ENCODE measurements at regions not wholly inside any gene's neighbourhood (a gene's known extent, or its start where the extent isn't known, plus 50 kb on each side); places are given as distances from the start of the nearest gene placed in this dataset.

DNA sequence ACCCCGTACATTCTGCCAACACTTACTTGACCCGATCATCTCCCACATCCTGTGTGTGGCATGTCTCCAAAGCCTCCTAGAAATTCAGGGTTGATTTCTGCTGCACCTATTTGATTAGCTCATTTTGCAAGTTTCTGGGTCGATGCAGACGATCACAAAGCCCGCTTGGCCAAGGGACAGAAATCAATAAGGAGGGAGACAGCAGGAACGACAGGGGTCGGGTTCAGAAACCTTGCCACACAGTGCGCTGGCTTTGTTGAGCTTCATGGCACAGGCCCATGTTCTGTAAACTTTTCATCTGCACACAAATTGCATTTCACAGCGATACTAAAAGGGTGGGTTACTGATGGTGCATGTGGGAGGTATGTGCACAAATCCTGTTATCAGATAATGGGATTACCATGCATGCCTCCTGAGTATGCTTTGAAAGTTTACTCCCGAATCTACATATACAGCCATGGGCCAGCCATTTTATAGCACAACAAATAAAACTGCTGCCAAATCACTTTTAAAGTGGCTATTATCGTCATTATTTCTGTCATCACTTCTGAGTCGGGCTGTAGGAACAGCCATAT, 95.9 kb upstream of the ATP11B start:
- no CpG with 5 or more reads among the region's 12 CpGs for WGBS (ENCODE audit: insufficient coverage, insufficient read length)
- H3K9me3 ChIP-seq (ENCODE audit: control insufficient read depth, insufficient read depth, low read length) = no peaks in the 10 kb centered on the region
- H3K4me3 ChIP-seq (ENCODE audit: low read length) = no peak overlapping the region
- no peaks in the 10 kb centered on the region for H3K4me1 ChIP-seq (ENCODE audit: control insufficient read depth, insufficient read depth, low read length)
- H3K36me3 ChIP-seq (ENCODE audit: control insufficient read depth, insufficient read depth, low read length) = no peaks in the 10 kb centered on the region
- no peaks in the 10 kb centered on the region for H3K27me3 ChIP-seq (ENCODE audit: control insufficient read depth, insufficient read depth, low read length)
- no peak overlapping the region for H3K27ac ChIP-seq (ENCODE audit: low read length)
- no peak for DNase-seq (ENCODE audit: low read depth, low spot score)

DNA sequence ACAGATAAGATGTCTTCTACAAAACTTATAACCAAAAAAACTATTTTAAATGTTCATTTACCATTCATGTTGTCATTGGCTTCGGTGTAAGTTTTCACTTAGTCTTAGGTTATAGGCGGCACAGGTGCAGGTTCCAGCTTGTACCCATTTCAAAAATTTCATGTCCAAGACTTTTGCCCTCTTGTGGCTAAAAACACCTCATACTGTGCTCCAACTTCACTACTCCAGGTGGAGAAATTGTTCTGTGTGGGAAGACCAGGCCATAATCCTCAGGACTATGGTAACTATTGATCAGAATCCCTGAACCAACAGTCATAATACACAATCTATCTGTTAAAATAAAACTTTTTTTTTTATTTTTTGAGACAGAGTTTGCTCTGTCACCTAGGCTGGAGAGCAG, 95.2 kb upstream of the ATP11B start:
- no peaks in the 10 kb centered on the region for H3K36me3 ChIP-seq (ENCODE audit: control insufficient read depth, insufficient read depth, low read length)
- no peak for DNase-seq (ENCODE audit: low read depth, low spot score)
- no peak overlapping the region for H3K27ac ChIP-seq (ENCODE audit: low read length)
- no peaks in the 10 kb centered on the region for H3K27me3 ChIP-seq (ENCODE audit: control insufficient read depth, insufficient read depth, low read length)
- no peak overlapping the region for H3K4me3 ChIP-seq (ENCODE audit: low read length)
- H3K4me1 ChIP-seq (ENCODE audit: control insufficient read depth, insufficient read depth, low read length) = no peaks in the 10 kb centered on the region
- no CpG with 5 or more reads among the region's 2 CpGs for WGBS (ENCODE audit: insufficient coverage, insufficient read length)
- H3K9me3 ChIP-seq (ENCODE audit: control insufficient read depth, insufficient read depth, low read length) = no peaks in the 10 kb centered on the region

DNA sequence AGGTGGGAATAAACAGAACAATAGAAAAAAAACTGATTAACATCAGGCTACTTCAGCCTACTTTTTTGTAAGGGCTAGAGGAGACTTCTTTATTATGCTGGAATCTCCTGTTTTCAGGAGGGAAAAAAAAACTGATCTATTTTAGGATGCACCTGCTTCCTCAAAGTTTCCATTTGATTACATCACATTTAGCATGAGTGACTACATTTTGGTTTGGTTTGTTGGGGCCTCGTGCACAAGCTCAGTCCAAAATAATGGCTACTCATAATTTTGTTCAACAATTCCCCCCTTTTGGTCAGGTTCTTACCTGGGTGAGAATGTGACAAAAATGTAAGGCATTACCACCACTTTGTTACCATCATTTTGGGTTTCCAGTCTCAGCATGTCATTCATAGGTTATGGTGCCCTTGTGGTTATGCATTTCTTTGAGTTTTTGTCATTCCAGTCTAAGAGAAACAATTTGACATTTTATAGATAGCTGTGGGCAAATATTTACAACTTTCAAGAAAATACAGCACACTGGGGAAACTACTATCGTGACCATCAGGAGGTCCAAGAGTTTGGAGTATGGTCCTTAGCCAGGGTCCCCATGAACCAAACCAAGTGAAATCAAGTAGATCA, 93.6 kb upstream of the ATP11B start:
- Histone ChIP-seq H3K36me3 (ENCODE audit: control insufficient read depth, insufficient read depth, low read length) (no peaks in the 10 kb centered on the region), H3K4me3 (ENCODE audit: low read length) (no peak overlapping the region), H3K27ac (ENCODE audit: low read length) (no peak overlapping the region), H3K9me3 (ENCODE audit: control insufficient read depth, insufficient read depth, low read length) (no peaks in the 10 kb centered on the region), H3K27me3 (ENCODE audit: control insufficient read depth, insufficient read depth, low read length) (no peaks in the 10 kb centered on the region), H3K4me1 (ENCODE audit: control insufficient read depth, insufficient read depth, low read length) (no peaks in the 10 kb centered on the region)
- no peak for DNase-seq (ENCODE audit: low read depth, low spot score)
- no CpG with 5 or more reads among the region's 2 CpGs for WGBS (ENCODE audit: insufficient coverage, insufficient read length)

DNA sequence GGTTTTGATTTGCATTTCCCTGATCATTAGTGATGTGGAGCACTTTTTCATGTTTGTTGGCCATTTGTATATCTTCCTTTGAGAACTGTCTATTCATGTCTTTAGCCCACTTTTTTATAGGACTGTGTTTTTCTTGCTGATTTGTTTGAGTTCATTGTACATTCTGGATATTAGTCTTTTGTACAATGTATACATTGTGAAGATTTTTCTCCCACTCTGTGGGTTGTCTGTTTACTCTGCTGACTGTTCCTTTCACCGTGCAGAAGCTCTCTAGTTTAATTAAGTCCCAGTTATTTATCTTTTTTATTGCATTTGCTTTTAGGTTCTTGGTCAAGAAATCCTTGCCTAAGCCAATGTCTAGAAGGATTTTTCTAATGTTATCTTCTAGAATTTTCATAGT, 91.1 kb upstream of the ATP11B start:
- no CpG with 5 or more reads among the region's 1 CpG for WGBS (ENCODE audit: insufficient coverage, insufficient read length)
- no peak overlapping the region for H3K4me3 ChIP-seq (ENCODE audit: low read length)
- DNase-seq (ENCODE audit: low read depth, low spot score) = no peak
- H3K4me1 ChIP-seq (ENCODE audit: control insufficient read depth, insufficient read depth, low read length) = no peaks in the 10 kb centered on the region
- H3K9me3 ChIP-seq (ENCODE audit: control insufficient read depth, insufficient read depth, low read length) = no peaks in the 10 kb centered on the region
- no peaks in the 10 kb centered on the region for H3K27me3 ChIP-seq (ENCODE audit: control insufficient read depth, insufficient read depth, low read length)
- H3K27ac ChIP-seq (ENCODE audit: low read length) = no peak overlapping the region
- H3K36me3 ChIP-seq (ENCODE audit: control insufficient read depth, insufficient read depth, low read length) = no peaks in the 10 kb centered on the region

DNA sequence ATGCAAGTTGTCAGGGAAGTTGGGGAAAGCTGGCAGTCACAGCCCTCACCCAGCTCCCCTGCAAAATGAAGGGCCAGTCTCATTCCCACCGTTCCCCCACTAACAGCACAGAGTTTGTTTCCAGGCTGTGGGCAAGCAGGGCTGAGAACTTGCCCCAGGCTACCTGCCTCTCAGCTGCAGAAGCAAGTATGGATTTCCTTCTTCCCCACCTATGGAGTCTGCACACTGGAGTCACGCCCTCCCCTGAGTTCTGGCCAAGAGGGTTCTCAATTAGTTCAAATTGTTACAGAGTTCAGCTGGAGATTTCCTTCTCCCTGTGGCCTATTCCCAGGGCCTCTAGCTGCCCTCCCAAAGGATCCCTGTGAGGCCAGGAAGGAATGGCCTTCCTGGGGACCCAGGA, 90.1 kb upstream of the ATP11B start:
- no peak overlapping the region for H3K27ac ChIP-seq (ENCODE audit: low read length)
- WGBS (ENCODE audit: insufficient coverage, insufficient read length) = no CpG with 5 or more reads among the region's 2 CpGs
- H3K9me3 ChIP-seq (ENCODE audit: control insufficient read depth, insufficient read depth, low read length) = no peaks in the 10 kb centered on the region
- no peak for DNase-seq (ENCODE audit: low read depth, low spot score)
- H3K4me1 ChIP-seq (ENCODE audit: control insufficient read depth, insufficient read depth, low read length) = no peaks in the 10 kb centered on the region
- H3K4me3 ChIP-seq (ENCODE audit: low read length) = no peak overlapping the region
- H3K27me3 ChIP-seq (ENCODE audit: control insufficient read depth, insufficient read depth, low read length) = no peaks in the 10 kb centered on the region
- no peaks in the 10 kb centered on the region for H3K36me3 ChIP-seq (ENCODE audit: control insufficient read depth, insufficient read depth, low read length)

DNA sequence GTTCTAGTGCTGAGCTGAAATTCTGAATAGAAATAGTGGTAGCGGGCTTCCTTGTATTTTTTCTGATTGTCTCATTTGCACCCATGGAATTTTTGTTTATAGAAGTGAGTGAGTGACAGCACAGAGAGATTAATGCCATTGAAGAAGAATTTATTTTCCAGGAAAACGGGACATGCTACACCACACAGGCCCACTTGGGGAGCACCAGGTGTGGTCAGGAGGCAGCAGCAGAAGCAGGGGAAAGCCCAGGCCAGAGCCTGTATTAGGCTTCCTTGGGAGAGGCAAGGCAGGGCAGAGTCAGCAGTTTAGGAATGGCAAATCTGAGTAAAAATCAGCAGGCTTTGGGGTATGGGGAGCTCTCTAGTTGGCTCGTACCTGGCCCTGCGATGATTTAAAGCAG, 88.4 kb upstream of the ATP11B start:
- Histone ChIP-seq H3K4me1 (ENCODE audit: control insufficient read depth, insufficient read depth, low read length) (no peaks in the 10 kb centered on the region), H3K36me3 (ENCODE audit: control insufficient read depth, insufficient read depth, low read length) (no peaks in the 10 kb centered on the region), H3K4me3 (ENCODE audit: low read length) (no peak overlapping the region), H3K27ac (ENCODE audit: low read length) (no peak overlapping the region), H3K27me3 (ENCODE audit: control insufficient read depth, insufficient read depth, low read length) (no peaks in the 10 kb centered on the region), H3K9me3 (ENCODE audit: control insufficient read depth, insufficient read depth, low read length) (no peaks in the 10 kb centered on the region)
- no CpG with 5 or more reads among the region's 4 CpGs for WGBS (ENCODE audit: insufficient coverage, insufficient read length)
- DNase-seq (ENCODE audit: low read depth, low spot score) = no peak

DNA sequence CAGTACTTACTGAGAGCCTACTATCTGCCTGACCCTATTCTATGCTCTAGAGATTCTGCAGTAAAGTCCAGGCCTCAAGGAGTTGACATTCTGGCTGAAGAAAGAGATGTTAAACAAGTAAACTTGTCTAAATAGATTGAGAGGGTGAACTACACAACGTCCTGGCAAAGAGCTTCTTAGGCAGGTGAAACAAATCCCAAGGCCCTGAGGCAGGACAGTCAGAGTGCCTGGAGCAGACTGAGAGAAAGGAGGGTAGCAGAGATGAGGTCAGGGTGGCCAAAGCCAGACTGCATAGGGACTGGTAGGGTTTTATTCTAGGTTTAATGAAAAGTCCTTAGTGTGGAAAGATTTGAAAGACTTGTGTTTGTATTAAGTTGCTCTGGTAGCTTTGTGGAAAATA, 84.5 kb upstream of the ATP11B start:
- Histone ChIP-seq H3K9me3 (ENCODE audit: control insufficient read depth, insufficient read depth, low read length) (no peaks in the 10 kb centered on the region), H3K4me1 (ENCODE audit: control insufficient read depth, insufficient read depth, low read length) (no peaks in the 10 kb centered on the region), H3K27ac (ENCODE audit: low read length) (no peak overlapping the region), H3K27me3 (ENCODE audit: control insufficient read depth, insufficient read depth, low read length) (no peaks in the 10 kb centered on the region), H3K4me3 (ENCODE audit: low read length) (no peak overlapping the region), H3K36me3 (ENCODE audit: control insufficient read depth, insufficient read depth, low read length) (no peaks in the 10 kb centered on the region)
- WGBS (ENCODE audit: insufficient coverage, insufficient read length) = no CpG with 5 or more reads among the region's 1 CpG
- DNase-seq (ENCODE audit: low read depth, low spot score) = no peak

DNA sequence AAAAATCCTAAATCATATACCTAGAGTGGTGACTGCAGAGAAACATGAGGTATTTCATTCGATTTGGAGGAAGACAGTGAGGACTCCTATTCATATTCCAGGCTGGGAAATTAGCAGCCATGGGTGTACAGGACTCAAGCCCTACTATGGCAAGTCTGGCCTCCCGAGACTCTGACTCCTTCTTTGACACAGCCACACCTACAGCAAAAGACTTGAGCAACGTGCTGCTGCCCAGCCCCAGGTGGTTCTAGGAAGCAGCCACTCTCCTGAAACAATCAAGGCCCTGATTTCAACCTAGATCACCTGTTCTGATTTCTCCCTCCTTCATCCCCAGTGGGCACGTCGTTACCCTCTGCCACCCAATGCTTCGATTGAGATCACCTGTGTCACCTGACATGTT, 84.0 kb upstream of the ATP11B start:
- no peak overlapping the region for H3K4me3 ChIP-seq (ENCODE audit: low read length)
- H3K27ac ChIP-seq (ENCODE audit: low read length) = no peak overlapping the region
- H3K9me3 ChIP-seq (ENCODE audit: control insufficient read depth, insufficient read depth, low read length) = no peaks in the 10 kb centered on the region
- no CpG with 5 or more reads among the region's 6 CpGs for WGBS (ENCODE audit: insufficient coverage, insufficient read length)
- no peaks in the 10 kb centered on the region for H3K27me3 ChIP-seq (ENCODE audit: control insufficient read depth, insufficient read depth, low read length)
- no peaks in the 10 kb centered on the region for H3K4me1 ChIP-seq (ENCODE audit: control insufficient read depth, insufficient read depth, low read length)
- no peaks in the 10 kb centered on the region for H3K36me3 ChIP-seq (ENCODE audit: control insufficient read depth, insufficient read depth, low read length)
- DNase-seq (ENCODE audit: low read depth, low spot score) = no peak

DNA sequence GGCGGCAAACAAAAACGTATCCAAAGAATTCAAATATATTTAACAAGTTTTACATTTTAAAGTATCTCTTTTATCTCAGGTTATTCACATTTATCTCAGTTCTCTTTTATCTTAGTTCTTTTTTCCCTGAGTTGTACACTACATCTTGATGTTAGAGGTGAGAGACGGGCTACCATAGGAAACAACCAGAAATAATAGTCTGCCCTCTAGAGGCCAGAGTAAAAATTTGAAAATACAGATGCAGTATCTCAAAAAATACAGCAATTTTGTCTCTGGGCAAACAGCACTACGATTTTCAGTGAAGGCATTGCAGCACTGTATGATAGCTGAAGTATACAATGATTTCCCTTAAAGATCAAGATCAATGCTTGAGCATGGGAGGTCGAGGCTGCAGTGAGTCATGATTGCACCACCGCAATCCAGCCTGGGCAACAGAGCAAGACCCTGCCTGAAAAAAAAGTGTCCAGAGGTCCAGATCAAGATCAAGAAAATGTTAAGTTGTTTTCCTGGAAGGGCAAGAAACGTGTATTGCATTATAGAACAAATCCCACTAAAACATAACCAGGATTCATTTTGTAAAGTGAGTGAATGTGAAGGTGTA, 82.6 kb upstream of the ATP11B start:
- H3K4me1 ChIP-seq (ENCODE audit: control insufficient read depth, insufficient read depth, low read length) = no peaks in the 10 kb centered on the region
- DNase-seq (ENCODE audit: low read depth, low spot score) = no peak
- no peak overlapping the region for H3K27ac ChIP-seq (ENCODE audit: low read length)
- no peaks in the 10 kb centered on the region for H3K36me3 ChIP-seq (ENCODE audit: control insufficient read depth, insufficient read depth, low read length)
- no peak overlapping the region for H3K4me3 ChIP-seq (ENCODE audit: low read length)
- no CpG with 5 or more reads among the region's 7 CpGs for WGBS (ENCODE audit: insufficient coverage, insufficient read length)
- H3K27me3 ChIP-seq (ENCODE audit: control insufficient read depth, insufficient read depth, low read length) = no peaks in the 10 kb centered on the region
- no peaks in the 10 kb centered on the region for H3K9me3 ChIP-seq (ENCODE audit: control insufficient read depth, insufficient read depth, low read length)

DNA sequence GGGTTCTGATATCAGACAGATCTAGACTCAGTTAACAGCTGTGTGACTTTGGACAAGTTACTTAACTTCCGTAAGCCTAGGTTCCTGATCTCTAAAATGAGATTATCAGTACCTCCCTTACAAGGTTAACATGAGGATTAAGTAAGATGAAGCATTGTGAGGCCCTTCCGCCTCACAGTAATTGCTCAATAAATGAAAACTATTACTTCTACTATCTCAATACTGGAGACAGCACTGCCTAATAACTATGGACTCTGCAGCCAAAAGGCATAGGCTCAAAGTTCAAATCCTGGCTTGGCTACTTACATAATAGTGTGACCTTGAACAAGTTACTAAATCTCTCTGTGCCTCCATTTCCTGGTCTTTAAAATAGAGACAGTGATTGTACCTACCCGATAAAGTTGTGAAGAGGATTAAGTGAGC, 82.0 kb upstream of the ATP11B start:
- Histone ChIP-seq H3K36me3 (ENCODE audit: control insufficient read depth, insufficient read depth, low read length) (no peaks in the 10 kb centered on the region), H3K27me3 (ENCODE audit: control insufficient read depth, insufficient read depth, low read length) (no peaks in the 10 kb centered on the region), H3K4me1 (ENCODE audit: control insufficient read depth, insufficient read depth, low read length) (no peaks in the 10 kb centered on the region), H3K9me3 (ENCODE audit: control insufficient read depth, insufficient read depth, low read length) (no peaks in the 10 kb centered on the region), H3K4me3 (ENCODE audit: low read length) (no peak overlapping the region), H3K27ac (ENCODE audit: low read length) (no peak overlapping the region)
- WGBS (ENCODE audit: insufficient coverage, insufficient read length) = no CpG with 5 or more reads among the region's 3 CpGs
- no peak for DNase-seq (ENCODE audit: low read depth, low spot score)

DNA sequence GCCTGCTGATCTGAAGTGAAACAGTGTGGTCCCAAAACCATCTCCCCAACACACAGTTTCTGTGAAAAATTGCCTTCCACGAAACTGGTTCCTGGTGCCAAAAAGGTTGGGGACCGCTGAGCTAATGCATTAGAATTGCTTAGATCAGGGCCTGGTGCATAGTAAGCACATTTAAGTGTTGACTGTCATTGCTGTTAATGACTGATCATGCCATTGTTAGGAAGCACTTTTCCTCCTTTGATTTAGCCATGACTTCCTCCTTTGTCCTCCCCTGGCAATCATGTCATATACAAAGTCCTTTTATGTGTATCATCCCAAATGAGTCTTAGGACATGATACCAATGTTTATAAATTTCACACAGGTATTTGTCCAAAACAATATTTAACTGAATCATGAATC, 81.5 kb upstream of the ATP11B start:
- H3K36me3 ChIP-seq (ENCODE audit: control insufficient read depth, insufficient read depth, low read length) = no peaks in the 10 kb centered on the region
- H3K27me3 ChIP-seq (ENCODE audit: control insufficient read depth, insufficient read depth, low read length) = no peaks in the 10 kb centered on the region
- no peak for DNase-seq (ENCODE audit: low read depth, low spot score)
- H3K4me3 ChIP-seq (ENCODE audit: low read length) = no peak overlapping the region
- no CpG with 5 or more reads among the region's 2 CpGs for WGBS (ENCODE audit: insufficient coverage, insufficient read length)
- H3K4me1 ChIP-seq (ENCODE audit: control insufficient read depth, insufficient read depth, low read length) = no peaks in the 10 kb centered on the region
- no peaks in the 10 kb centered on the region for H3K9me3 ChIP-seq (ENCODE audit: control insufficient read depth, insufficient read depth, low read length)
- H3K27ac ChIP-seq (ENCODE audit: low read length) = no peak overlapping the region

All from iPS DF 6.9 (cell line).